GM12878 (cell line): ENCODE measurements at regions not wholly inside any gene's neighbourhood (a gene's known extent, or its start where the extent isn't known, plus 50 kb on each side); places are given as distances from the start of the nearest gene placed in this dataset.

Experiments used
- ATAC-seq: fragments of 200-7000 bp; cut with Tn5 transposase; 3 replicates; pipeline ENCODE4 v1.9.1; 2020; ENCODE audit warnings: mild to moderate bottlenecking, moderate library complexity
- BruUV-seq: library from RNA; stranded (reverse); fragments of 400-500 nt; replicated peaks from 2 replicates; lab custom pipeline; 2021; lab: Mats Ljungman, UMichigan
- CTCF ChIA-PET: fragments of 300-600 bp; sonication (Branson Sonifier 250); formaldehyde crosslinking; extraction: SDS; loops from one replicate; lab custom pipeline; 2021; ENCODE audit warnings: inconsistent platforms; lab: Yijun Ruan, JAX
- POLR2A ChIA-PET: fragments of 350-600 bp; formaldehyde crosslinking; extraction: SDS; loops from one replicate; lab custom pipeline; 2021; ENCODE audit warnings: inconsistent platforms; lab: Charles Lee
- RAD21 ChIA-PET: fragments of 300-600 bp; sonication (Branson Sonifier 250); formaldehyde crosslinking; loops from one replicate; lab custom pipeline; 2023; ENCODE audit warnings: antibody characterized with exemption; ENCODE audit not compliant: unreplicated experiment; lab: Charles Lee
- SMC1A ChIA-PET: fragments of 300-600 bp; sonication (Branson Sonifier 250); formaldehyde crosslinking; loops from one replicate; lab custom pipeline; 2023; ENCODE audit not compliant: unreplicated experiment, uncharacterized antibody; lab: Charles Lee
- DNase-seq: peaks from one replicate; pipeline ENCODE4 v3.0.0-alpha.2; 2011; ENCODE audit warnings: low read depth, low spot score
- FAIRE-seq: peaks from 3 replicates; lab custom pipeline; 2011; peaks lifted over from hg19 to GRCh38; lab: Jason Lieb, UNC
- H2AFZ ChIP-seq: 2 replicates; pipeline ENCODE4 v1.6.0; 2011; ENCODE audit warnings: low read depth, low read length, control low read depth; ENCODE audit not compliant: control insufficient read depth
- H3K27ac ChIP-seq: 2 replicates; pipeline ENCODE4 v1.5.1; 2011; ENCODE audit warnings: control low read depth; ENCODE audit not compliant: control insufficient read depth, insufficient read depth
- H3K27me3 ChIP-seq, 2 experiments: replicated peaks in 1 of 2; 2 replicates each; pipeline versions ENCODE4 v1.6.0 to v1.6.1; 2011; ENCODE audit warnings: low read length in 1 of 2; ENCODE audit not compliant: control insufficient read depth in 2 of 2, insufficient read depth in 2 of 2
- H3K36me3 ChIP-seq, 2 experiments: 2 replicates each; pipeline ENCODE4 v1.5.1; 2011; ENCODE audit warnings: low read length in 1 of 2; ENCODE audit not compliant: control insufficient read depth in 2 of 2, insufficient read depth in 2 of 2
- H3K4me1 ChIP-seq: 2 replicates; pipeline ENCODE4 v1.6.1; 2011; ENCODE audit warnings: mild to moderate bottlenecking, low read length, moderate library complexity, mixed read lengths; ENCODE audit not compliant: control insufficient read depth, insufficient read depth
- H3K4me2 ChIP-seq: 2 replicates; pipeline ENCODE4 v1.6.0; 2011; ENCODE audit warnings: control low read depth; ENCODE audit not compliant: control insufficient read depth, insufficient read depth
- H3K4me3 ChIP-seq: fragments of 200-600 bp; sonication (generic); 2 replicates; pipeline ENCODE4 v1.5.1; 2016
- H3K79me2 ChIP-seq: 2 replicates; pipeline ENCODE4 v1.6.0; 2011; ENCODE audit warnings: low read length; ENCODE audit not compliant: control insufficient read depth, insufficient read depth
- H3K9ac ChIP-seq: 2 replicates; pipeline ENCODE4 v1.8.0; 2011; ENCODE audit warnings: low read length, control low read depth, mixed read lengths; ENCODE audit not compliant: control insufficient read depth, insufficient read depth
- H3K9me3 ChIP-seq: replicated peaks from 3 replicates; pipeline ENCODE4 v1.5.1; 2011; ENCODE audit warnings: mild to moderate bottlenecking, low read length; ENCODE audit not compliant: control insufficient read depth, insufficient read depth
- H4K20me1 ChIP-seq: 2 replicates; pipeline ENCODE4 v1.6.0; 2011; ENCODE audit not compliant: control insufficient read depth, insufficient read depth
- BACH1 ChIP-seq: fragments of 450-650 bp; IDR thresholded peaks from 2 replicates; pipeline ENCODE4 v1.6.1; 2017; ENCODE audit warnings: mild to moderate bottlenecking, borderline replicate concordance
- BCL11A ChIP-seq: IDR thresholded peaks from 2 replicates; pipeline ENCODE4 v1.6.1; 2011; ENCODE audit warnings: low read depth, low read length
- CHD2 ChIP-seq: IDR thresholded peaks from 2 replicates; pipeline ENCODE4 v1.6.1; 2011; ENCODE audit warnings: low read depth, low read length, improper control_type of control experiment, borderline replicate concordance
- DPF2 ChIP-seq: fragments of 450-650 bp; IDR thresholded peaks from 2 replicates; pipeline ENCODE4 v1.6.1; 2017; ENCODE audit warnings: mild to moderate bottlenecking
- FOXM1 ChIP-seq: IDR thresholded peaks from 2 replicates; pipeline ENCODE4 v1.6.1; 2012; ENCODE audit warnings: low read depth, mild to moderate bottlenecking, inconsistent platforms, low read length, moderate library complexity
- HDGF ChIP-seq: fragments of 450-650 bp; IDR thresholded peaks from 2 replicates; pipeline ENCODE4 v1.6.1; 2016; ENCODE audit warnings: antibody characterized with exemption
- MXI1 ChIP-seq: fragments of 150-350 bp; IDR thresholded peaks from 2 replicates; pipeline ENCODE4 v1.6.1; 2011; ENCODE audit warnings: low read depth, mild to moderate bottlenecking, inconsistent platforms, low read length, improper control_type of control experiment
- MYB ChIP-seq: fragments of 150-350 bp; IDR thresholded peaks from 2 replicates; pipeline ENCODE4 v1.6.1; 2014; ENCODE audit warnings: mild to moderate bottlenecking, low read depth, low read length, borderline replicate concordance
- NFYB ChIP-seq: IDR thresholded peaks from 2 replicates; pipeline ENCODE4 v1.6.1; 2011; ENCODE audit warnings: low read depth, mild to moderate bottlenecking, low read length, improper control_type of control experiment, moderate library complexity; ENCODE audit not compliant: insufficient read depth
- PML ChIP-seq: IDR thresholded peaks from 2 replicates; pipeline ENCODE4 v1.6.1; 2012; ENCODE audit warnings: low read length, inconsistent platforms
- POLR2AphosphoS5 ChIP-seq: IDR thresholded peaks from 2 replicates; pipeline ENCODE4 v1.6.1; 2011; ENCODE audit warnings: mild to moderate bottlenecking, low read length, inconsistent platforms
- RELA ChIP-seq: fragments of 450-650 bp; IDR thresholded peaks from 2 replicates; pipeline ENCODE4 v1.8.0; 2014; ENCODE audit warnings: borderline replicate concordance; ENCODE audit not compliant: partially characterized antibody
- SIX5 ChIP-seq: IDR thresholded peaks from 2 replicates; pipeline ENCODE4 v1.6.1; 2011; ENCODE audit warnings: mild to moderate bottlenecking, low read depth, low read length, moderate library complexity; ENCODE audit not compliant: severe bottlenecking
- SMARCA5 ChIP-seq: fragments of 450-650 bp; IDR thresholded peaks from 2 replicates; pipeline ENCODE4 v1.6.1; 2017; ENCODE audit warnings: mild to moderate bottlenecking
- SP1 ChIP-seq: IDR thresholded peaks from one replicate; pipeline ENCODE4 v1.6.1; 2011; ENCODE audit warnings: low read depth, low read length
- SPI1 ChIP-seq: IDR thresholded peaks from 2 replicates; pipeline ENCODE4 v1.6.1; 2011; ENCODE audit warnings: low read depth, mild to moderate bottlenecking, low read length, moderate library complexity, borderline replicate concordance; ENCODE audit not compliant: insufficient read depth
- WGBS: methylation state at CpG from one replicate; pipeline ENCODE4 v1.1.6; 2016; ENCODE audit warnings: low lambda C conversion rate; ENCODE audit not compliant: insufficient replicate concordance, insufficient coverage; ENCODE audit errors: missing lambda C conversion rate; 5-methylcytosine and 5-hydroxymethylcytosine counted together
- in situ Hi-C: fragments of 300-500 bp; cut with MboI; formaldehyde crosslinking; loops from 9 replicates; pipeline ENCODE4 v1.14.3; 2018; ENCODE audit warnings: mixed read lengths
- intact Hi-C: fragments of 100-400 bp; cut with micrococcal nuclease; formaldehyde crosslinking; loops from one replicate; pipeline ENCODE4 v1.14.2; 2022; ENCODE audit not compliant: unreplicated experiment
- TF ChIP-seq, protein P1 (sequence below): fragments of 450-650 bp; formaldehyde crosslinking; IDR thresholded peaks from 2 replicates; pipeline ENCODE4 v1.4.0; 2020; ENCODE audit warnings: mild to moderate bottlenecking, moderate library complexity
- TF ChIP-seq, protein P2 (sequence below): IDR thresholded peaks from 2 replicates; pipeline ENCODE4 v1.6.1; 2012; ENCODE audit warnings: improper control_type of control experiment, low read depth, low read length; ENCODE audit not compliant: insufficient replicate concordance

DNA sequence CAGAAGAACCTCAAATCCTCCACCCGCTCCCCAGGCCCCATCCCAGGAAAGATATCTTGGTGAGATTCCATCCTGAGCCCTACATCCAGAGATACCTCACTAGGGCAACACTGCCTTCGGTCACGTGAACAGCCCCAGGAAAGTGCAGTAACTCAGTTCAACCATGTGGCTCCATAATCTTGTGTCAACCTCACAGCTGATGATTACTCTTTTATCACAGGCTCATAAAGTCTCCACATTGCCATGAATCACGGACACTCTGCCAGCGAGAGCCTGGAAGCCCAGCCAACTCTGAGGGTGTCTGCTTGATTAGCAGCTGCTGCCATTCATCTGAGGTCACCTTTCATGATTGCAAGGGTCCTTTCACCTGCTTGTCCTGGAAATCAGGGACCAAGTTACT lies 175.8 kb upstream of the LRFN2 start:
- no peaks in the 10 kb centered on the region for H3K79me2 ChIP-seq
- H3K9ac ChIP-seq = no peak overlapping the region
- DNase-seq (no peak), ATAC-seq (no peak), FAIRE-seq (no peak)
- no peak for TF ChIP-seq FOXM1
- TF ChIP-seq MYB = no peak
- TF ChIP-seq SMARCA5 = no peak
- TF ChIP-seq SPI1 = no peak
- no peak for TF ChIP-seq DPF2
- no peak for TF ChIP-seq POLR2AphosphoS5
- no peak for TF ChIP-seq NFYB
- TF ChIP-seq BCL11A = no peak
- TF ChIP-seq PML = no peak
- TF ChIP-seq CHD2 = no peak
- no peak for TF ChIP-seq RELA
- TF ChIP-seq BACH1 = no peak
- no peak for TF ChIP-seq HDGF
- no peak for TF ChIP-seq SIX5
- TF ChIP-seq MXI1 = no peak
- TF ChIP-seq, protein P1, sequence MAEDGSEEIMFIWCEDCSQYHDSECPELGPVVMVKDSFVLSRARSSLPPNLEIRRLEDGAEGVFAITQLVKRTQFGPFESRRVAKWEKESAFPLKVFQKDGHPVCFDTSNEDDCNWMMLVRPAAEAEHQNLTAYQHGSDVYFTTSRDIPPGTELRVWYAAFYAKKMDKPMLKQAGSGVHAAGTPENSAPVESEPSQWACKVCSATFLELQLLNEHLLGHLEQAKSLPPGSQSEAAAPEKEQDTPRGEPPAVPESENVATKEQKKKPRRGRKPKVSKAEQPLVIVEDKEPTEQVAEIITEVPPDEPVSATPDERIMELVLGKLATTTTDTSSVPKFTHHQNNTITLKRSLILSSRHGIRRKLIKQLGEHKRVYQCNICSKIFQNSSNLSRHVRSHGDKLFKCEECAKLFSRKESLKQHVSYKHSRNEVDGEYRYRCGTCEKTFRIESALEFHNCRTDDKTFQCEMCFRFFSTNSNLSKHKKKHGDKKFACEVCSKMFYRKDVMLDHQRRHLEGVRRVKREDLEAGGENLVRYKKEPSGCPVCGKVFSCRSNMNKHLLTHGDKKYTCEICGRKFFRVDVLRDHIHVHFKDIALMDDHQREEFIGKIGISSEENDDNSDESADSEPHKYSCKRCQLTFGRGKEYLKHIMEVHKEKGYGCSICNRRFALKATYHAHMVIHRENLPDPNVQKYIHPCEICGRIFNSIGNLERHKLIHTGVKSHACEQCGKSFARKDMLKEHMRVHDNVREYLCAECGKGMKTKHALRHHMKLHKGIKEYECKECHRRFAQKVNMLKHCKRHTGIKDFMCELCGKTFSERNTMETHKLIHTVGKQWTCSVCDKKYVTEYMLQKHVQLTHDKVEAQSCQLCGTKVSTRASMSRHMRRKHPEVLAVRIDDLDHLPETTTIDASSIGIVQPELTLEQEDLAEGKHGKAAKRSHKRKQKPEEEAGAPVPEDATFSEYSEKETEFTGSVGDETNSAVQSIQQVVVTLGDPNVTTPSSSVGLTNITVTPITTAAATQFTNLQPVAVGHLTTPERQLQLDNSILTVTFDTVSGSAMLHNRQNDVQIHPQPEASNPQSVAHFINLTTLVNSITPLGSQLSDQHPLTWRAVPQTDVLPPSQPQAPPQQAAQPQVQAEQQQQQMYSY = no peak
- TF ChIP-seq, protein P2, sequence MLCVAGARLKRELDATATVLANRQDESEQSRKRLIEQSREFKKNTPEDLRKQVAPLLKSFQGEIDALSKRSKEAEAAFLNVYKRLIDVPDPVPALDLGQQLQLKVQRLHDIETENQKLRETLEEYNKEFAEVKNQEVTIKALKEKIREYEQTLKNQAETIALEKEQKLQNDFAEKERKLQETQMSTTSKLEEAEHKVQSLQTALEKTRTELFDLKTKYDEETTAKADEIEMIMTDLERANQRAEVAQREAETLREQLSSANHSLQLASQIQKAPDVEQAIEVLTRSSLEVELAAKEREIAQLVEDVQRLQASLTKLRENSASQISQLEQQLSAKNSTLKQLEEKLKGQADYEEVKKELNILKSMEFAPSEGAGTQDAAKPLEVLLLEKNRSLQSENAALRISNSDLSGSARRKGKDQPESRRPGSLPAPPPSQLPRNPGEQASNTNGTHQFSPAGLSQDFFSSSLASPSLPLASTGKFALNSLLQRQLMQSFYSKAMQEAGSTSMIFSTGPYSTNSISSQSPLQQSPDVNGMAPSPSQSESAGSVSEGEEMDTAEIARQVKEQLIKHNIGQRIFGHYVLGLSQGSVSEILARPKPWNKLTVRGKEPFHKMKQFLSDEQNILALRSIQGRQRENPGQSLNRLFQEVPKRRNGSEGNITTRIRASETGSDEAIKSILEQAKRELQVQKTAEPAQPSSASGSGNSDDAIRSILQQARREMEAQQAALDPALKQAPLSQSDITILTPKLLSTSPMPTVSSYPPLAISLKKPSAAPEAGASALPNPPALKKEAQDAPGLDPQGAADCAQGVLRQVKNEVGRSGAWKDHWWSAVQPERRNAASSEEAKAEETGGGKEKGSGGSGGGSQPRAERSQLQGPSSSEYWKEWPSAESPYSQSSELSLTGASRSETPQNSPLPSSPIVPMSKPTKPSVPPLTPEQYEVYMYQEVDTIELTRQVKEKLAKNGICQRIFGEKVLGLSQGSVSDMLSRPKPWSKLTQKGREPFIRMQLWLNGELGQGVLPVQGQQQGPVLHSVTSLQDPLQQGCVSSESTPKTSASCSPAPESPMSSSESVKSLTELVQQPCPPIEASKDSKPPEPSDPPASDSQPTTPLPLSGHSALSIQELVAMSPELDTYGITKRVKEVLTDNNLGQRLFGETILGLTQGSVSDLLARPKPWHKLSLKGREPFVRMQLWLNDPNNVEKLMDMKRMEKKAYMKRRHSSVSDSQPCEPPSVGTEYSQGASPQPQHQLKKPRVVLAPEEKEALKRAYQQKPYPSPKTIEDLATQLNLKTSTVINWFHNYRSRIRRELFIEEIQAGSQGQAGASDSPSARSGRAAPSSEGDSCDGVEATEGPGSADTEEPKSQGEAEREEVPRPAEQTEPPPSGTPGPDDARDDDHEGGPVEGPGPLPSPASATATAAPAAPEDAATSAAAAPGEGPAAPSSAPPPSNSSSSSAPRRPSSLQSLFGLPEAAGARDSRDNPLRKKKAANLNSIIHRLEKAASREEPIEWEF = no peak
- no peak for TF ChIP-seq SP1
- H3K4me3 ChIP-seq = no peak overlapping the region
- H3K27ac ChIP-seq = no peak overlapping the region
- H3K27me3 ChIP-seq = peaks cover 1 to 4% of the 10 kb centered on the region in 2 experiments; a peak in 2 of 4 replicates
- H2AFZ ChIP-seq = no peak overlapping the region
- ChIA-PET RAD21 (no interaction called here), POLR2A (no interaction called here), CTCF (no interaction called here), SMC1A (interaction anchor here (0.6 kb wide), 1 partner anchor 12 kb away, joined by 3 read pairs; no protein-coding TSS in a partner anchor)
- intact Hi-C loops (no loop called here), in situ Hi-C loops (no loop called here)
- no TSS peak for BruUV-seq
- H3K4me2 ChIP-seq = no peak overlapping the region
- no peaks in the 10 kb centered on the region for H3K4me1 ChIP-seq
- WGBS = 29% methylated on average over 5 of the region's 5 CpGs
- H4K20me1 ChIP-seq = no peaks in the 10 kb centered on the region
- no peaks in the 10 kb centered on the region for H3K9me3 ChIP-seq
- H3K36me3 ChIP-seq = no peaks in the 10 kb centered on the region
